ENCODE measurements at regions not wholly inside any gene's neighbourhood (a gene's known extent, or its start where the extent isn't known, plus 50 kb on each side); places are given as distances from the start of the nearest gene placed in this dataset.

- Histone ChIP-seq H3K9me3 (ENCODE audit: insufficient read depth, low read depth, low read length) (no peaks in the 10 kb centered on the region), H3K79me2 (ENCODE audit: insufficient read depth, low read length) (no peaks in the 10 kb centered on the region), H3K27me3 (ENCODE audit: insufficient read depth, low read length) (peaks cover 2% of the 10 kb centered on the region), H3K4me2 (ENCODE audit: low read length) (no peak overlapping the region), H3K9ac (ENCODE audit: low read length) (no peak overlapping the region), H3K4me3 (ENCODE audit: insufficient read depth, low read depth, low read length) (no peak overlapping the region), H4K20me1 (ENCODE audit: insufficient read depth, low read length) (no peaks in the 10 kb centered on the region), H2AFZ (ENCODE audit: low read depth, low read length) (no peak overlapping the region), H3K4me1 (ENCODE audit: insufficient read depth, low read length) (no peaks in the 10 kb centered on the region), H3K36me3 (ENCODE audit: insufficient read depth, low read length) (no peaks in the 10 kb centered on the region), H3K27ac (ENCODE audit: low read depth, low read length) (no peak overlapping the region)
- TF ChIP-seq EZH2 (IDR thresholded peaks at IDR 0.05; ENCODE audit: insufficient read depth, low read length) = no peak
- TF ChIP-seq CTCF (IDR thresholded peaks at IDR 0.05; ENCODE audit: insufficient read depth, low read depth, low read length) = no peak
- DNase-seq (ENCODE audit: low read depth) = no peak
- no peak overlapping the region for H3K27ac Mint-ChIP-seq (ENCODE audit: unreplicated experiment)
- H3K4me1 Mint-ChIP-seq (ENCODE audit: low read depth, unreplicated experiment) = no peaks in the 10 kb centered on the region
- H3K27me3 Mint-ChIP-seq (ENCODE audit: low read depth, unreplicated experiment) = peaks cover 31% of the 10 kb centered on the region
- peaks cover 5% of the 10 kb centered on the region for H3K9me3 Mint-ChIP-seq (ENCODE audit: unreplicated experiment)
- H3K4me3 Mint-ChIP-seq (ENCODE audit: unreplicated experiment) = no peak overlapping the region
- no peaks in the 10 kb centered on the region for H3K36me3 Mint-ChIP-seq (ENCODE audit: low read depth, unreplicated experiment)
- no peak for FAIRE-seq
These were observed 54.7 kb upstream of the CLMN start for GRCh38 chr14:95374239-95374997.

GRCh38 chr14:95370076-95370475 is 50.4 kb upstream of the CLMN start:
- Mint-ChIP-seq H3K9me3 (ENCODE audit: unreplicated experiment) (no peaks in the 10 kb centered on the region), H3K4me1 (ENCODE audit: low read depth, unreplicated experiment) (no peaks in the 10 kb centered on the region), H3K27ac (ENCODE audit: unreplicated experiment) (no peak overlapping the region), H3K27me3 (ENCODE audit: low read depth, unreplicated experiment) (peaks cover 22% of the 10 kb centered on the region), H3K4me3 (ENCODE audit: unreplicated experiment) (no peak overlapping the region), H3K36me3 (ENCODE audit: low read depth, unreplicated experiment) (no peaks in the 10 kb centered on the region)
- TF ChIP-seq EZH2 (IDR thresholded peaks at IDR 0.05; ENCODE audit: insufficient read depth, low read length) (no peak), CTCF (IDR thresholded peaks at IDR 0.05; ENCODE audit: insufficient read depth, low read depth, low read length) (no peak)
- Histone ChIP-seq H3K4me2 (ENCODE audit: low read length) (no peak overlapping the region), H3K9ac (ENCODE audit: low read length) (no peak overlapping the region), H3K27me3 (ENCODE audit: insufficient read depth, low read length) (peaks cover 2% of the 10 kb centered on the region), H2AFZ (ENCODE audit: low read depth, low read length) (no peak overlapping the region), H3K4me3 (ENCODE audit: insufficient read depth, low read depth, low read length) (no peak overlapping the region), H3K36me3 (ENCODE audit: insufficient read depth, low read length) (no peaks in the 10 kb centered on the region), H3K4me1 (ENCODE audit: insufficient read depth, low read length) (no peaks in the 10 kb centered on the region), H3K79me2 (ENCODE audit: insufficient read depth, low read length) (no peaks in the 10 kb centered on the region), H3K27ac (ENCODE audit: low read depth, low read length) (no peak overlapping the region), H3K9me3 (ENCODE audit: insufficient read depth, low read depth, low read length) (no peaks in the 10 kb centered on the region), H4K20me1 (ENCODE audit: insufficient read depth, low read length) (no peaks in the 10 kb centered on the region)
- DNase-seq (ENCODE audit: low read depth) = no peak
- no peak for FAIRE-seq
